Stimulated activated naive CD8-positive, alpha-beta T cell treated with anti-CD3 and anti-CD28 coated beads, Interleukin-15, Interleukin-2, amounts not matched to agents 100 ng/mL and 50 ng/mL, for 24 hours (primary cell): ENCODE measurements at regions not wholly inside any gene's neighbourhood (a gene's known extent, or its start where the extent isn't known, plus 50 kb on each side); places are given as distances from the start of the nearest gene placed in this dataset.

Experiments
- H3K27ac Mint-ChIP-seq: one replicate; pipeline ENCODE4 v1.8.0; 2021; ENCODE audit warnings: mild to moderate bottlenecking, mixed read lengths
- H3K27me3 Mint-ChIP-seq: one replicate; pipeline ENCODE4 v1.8.0; 2021; ENCODE audit warnings: mixed read lengths
- H3K36me3 Mint-ChIP-seq: one replicate; pipeline ENCODE4 v1.8.0; 2021; ENCODE audit warnings: low read depth, mixed read lengths
- H3K4me1 Mint-ChIP-seq: one replicate; pipeline ENCODE4 v1.8.0; 2021; ENCODE audit warnings: low read depth, mixed read lengths
- H3K4me3 Mint-ChIP-seq: one replicate; pipeline ENCODE4 v1.8.0; 2021; ENCODE audit warnings: mild to moderate bottlenecking, mixed read lengths
- H3K9me3 Mint-ChIP-seq: one replicate; pipeline ENCODE4 v1.8.0; 2021; ENCODE audit warnings: mixed read lengths

DNA sequence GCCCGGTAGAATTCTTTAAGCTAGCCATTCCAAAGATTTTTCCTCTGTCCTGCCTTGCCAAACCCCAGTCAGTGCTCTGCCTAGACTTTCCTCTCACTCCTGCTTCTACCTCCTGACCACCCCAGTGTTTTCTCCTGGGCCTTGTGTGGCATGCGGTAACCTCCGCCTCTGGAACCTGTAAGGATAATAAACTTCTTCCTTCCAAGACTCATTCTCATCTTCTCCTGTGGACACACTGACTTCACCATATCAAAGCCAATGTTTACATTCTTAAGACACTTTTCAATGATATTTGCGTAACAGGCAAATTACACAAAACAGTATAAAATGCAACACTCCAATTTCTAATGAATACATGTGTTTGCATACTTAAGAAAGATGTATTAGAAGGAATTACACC is 354.6 kb downstream of the RNF144B start:
- Mint-ChIP-seq H3K36me3 (no peaks in the 10 kb centered on the region), H3K9me3 (peaks cover under 1% of the 10 kb centered on the region), H3K4me3 (no peak overlapping the region), H3K27ac (no peak overlapping the region), H3K4me1 (no peaks in the 10 kb centered on the region), H3K27me3 (peaks cover 2% of the 10 kb centered on the region)

DNA sequence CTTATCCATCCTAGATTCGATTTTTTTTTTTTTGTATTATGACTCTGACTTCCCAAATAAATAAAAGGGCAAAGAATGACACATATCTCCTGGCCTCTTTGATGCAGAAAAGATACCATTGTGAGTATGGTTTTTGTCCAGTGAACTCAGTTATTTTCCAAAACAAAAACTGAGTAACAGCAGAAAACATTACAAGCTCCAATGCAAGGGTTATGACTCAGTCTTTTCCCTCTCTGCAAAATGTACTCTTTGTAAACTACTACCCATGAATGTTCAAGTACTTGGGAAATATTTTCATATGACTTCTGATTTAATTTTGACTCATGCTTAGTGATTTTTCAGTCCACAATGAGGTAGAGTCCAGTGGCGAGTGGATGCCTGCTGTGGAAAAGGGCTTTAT is 355.3 kb downstream of the RNF144B start:
- H3K27ac Mint-ChIP-seq, result no peak overlapping the region
- H3K4me1 Mint-ChIP-seq, result no peaks in the 10 kb centered on the region
- H3K36me3 Mint-ChIP-seq, result no peaks in the 10 kb centered on the region
- H3K4me3 Mint-ChIP-seq, result no peak overlapping the region
- no peaks in the 10 kb centered on the region for H3K9me3 Mint-ChIP-seq
- peaks cover 2% of the 10 kb centered on the region for H3K27me3 Mint-ChIP-seq

GRCh38 chr6:18746727-18747126 is 359.6 kb downstream of the RNF144B start:
- Mint-ChIP-seq H3K27ac (no peak overlapping the region), H3K27me3 (peaks cover 5% of the 10 kb centered on the region), H3K4me3 (no peak overlapping the region), H3K4me1 (no peaks in the 10 kb centered on the region), H3K36me3 (no peaks in the 10 kb centered on the region), H3K9me3 (no peaks in the 10 kb centered on the region)

DNA sequence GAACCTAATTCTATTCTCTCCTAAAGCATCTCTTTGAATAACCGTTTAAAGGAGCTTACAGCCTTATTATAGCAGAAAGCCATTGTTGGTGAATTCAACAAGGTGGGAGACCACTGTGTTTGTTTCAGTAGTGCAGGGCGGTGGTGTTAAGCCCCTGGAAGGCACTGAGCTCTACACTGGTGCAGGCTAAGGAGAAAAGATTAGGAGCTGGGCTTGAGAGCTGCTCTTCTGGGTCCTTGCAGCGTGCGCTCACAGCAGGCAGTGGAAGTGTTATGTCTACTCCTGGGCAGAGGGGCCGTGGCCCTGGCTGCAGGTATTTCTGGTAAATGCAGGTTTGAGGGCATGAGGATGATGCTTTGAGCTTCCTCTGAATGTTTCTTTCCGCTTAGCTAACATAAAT is 361.2 kb downstream of the RNF144B start:
- H3K9me3 Mint-ChIP-seq, result no peaks in the 10 kb centered on the region
- no peak overlapping the region for H3K27ac Mint-ChIP-seq
- no peak overlapping the region for H3K4me3 Mint-ChIP-seq
- no peaks in the 10 kb centered on the region for H3K4me1 Mint-ChIP-seq
- no peaks in the 10 kb centered on the region for H3K36me3 Mint-ChIP-seq
- peaks cover 3% of the 10 kb centered on the region for H3K27me3 Mint-ChIP-seq

- Mint-ChIP-seq H3K4me1 (no peaks in the 10 kb centered on the region), H3K27ac (no peak overlapping the region), H3K27me3 (peaks cover 3% of the 10 kb centered on the region), H3K36me3 (no peaks in the 10 kb centered on the region), H3K4me3 (no peak overlapping the region), H3K9me3 (no peaks in the 10 kb centered on the region)
Measured at GRCh38 chr6:18752278-18753068, 365.3 kb downstream of the RNF144B start.

DNA sequence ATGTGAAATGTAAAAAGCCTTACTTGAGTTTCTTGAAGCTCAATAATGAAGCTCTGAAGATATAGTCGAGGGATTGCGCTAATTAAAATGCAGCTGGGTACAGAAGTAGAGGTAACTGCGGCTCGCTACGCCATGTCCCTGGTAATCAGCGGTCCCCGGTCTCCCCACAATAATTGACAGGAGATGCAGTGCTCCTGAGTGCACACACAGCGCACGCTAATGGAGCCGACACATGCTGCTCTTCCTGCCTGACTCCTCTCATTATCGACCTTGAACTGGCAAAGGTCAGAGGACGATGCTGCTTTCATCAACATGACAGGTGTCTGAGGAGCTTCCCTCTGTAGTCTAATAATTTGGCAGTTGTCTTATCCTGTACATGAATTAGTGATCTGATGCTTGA is 365.9 kb downstream of the RNF144B start:
- H3K27me3 Mint-ChIP-seq, result peaks cover 3% of the 10 kb centered on the region
- no peaks in the 10 kb centered on the region for H3K4me1 Mint-ChIP-seq
- H3K36me3 Mint-ChIP-seq, result no peaks in the 10 kb centered on the region
- no peak overlapping the region for H3K27ac Mint-ChIP-seq
- no peaks in the 10 kb centered on the region for H3K9me3 Mint-ChIP-seq
- H3K4me3 Mint-ChIP-seq, result no peak overlapping the region

DNA sequence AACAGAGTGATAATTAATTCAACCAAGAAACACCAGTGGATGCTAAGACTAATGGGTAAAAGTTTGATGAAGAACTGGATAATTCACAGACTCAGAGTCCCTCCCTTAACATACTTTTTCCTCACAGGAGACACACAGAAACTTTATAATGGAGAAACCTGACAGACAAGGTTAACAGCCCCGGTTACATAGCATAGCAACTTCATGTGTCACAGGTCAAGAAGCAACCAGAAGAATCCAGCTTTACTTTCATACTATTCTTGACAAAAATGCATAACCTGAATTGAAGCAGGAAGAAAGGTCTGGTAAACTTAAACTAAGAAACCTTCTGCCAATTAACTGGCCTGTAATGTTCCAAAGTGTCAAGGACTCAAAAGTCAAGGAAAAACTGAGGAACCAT is 375.9 kb downstream of the RNF144B start:
- Mint-ChIP-seq H3K36me3 (no peaks in the 10 kb centered on the region), H3K4me3 (no peak overlapping the region), H3K9me3 (peaks cover 9% of the 10 kb centered on the region), H3K27me3 (no peaks in the 10 kb centered on the region), H3K4me1 (no peaks in the 10 kb centered on the region), H3K27ac (no peak overlapping the region)

- Mint-ChIP-seq H3K27ac (no peak overlapping the region), H3K4me3 (no peak overlapping the region), H3K36me3 (no peaks in the 10 kb centered on the region)
Measured at GRCh38 chr6:18784794-18785193, 397.6 kb downstream of the RNF144B start.

GRCh38 chr6:18785810-18786490 is 398.8 kb downstream of the RNF144B start:
- H3K9me3 Mint-ChIP-seq, result peaks cover 23% of the 10 kb centered on the region
- H3K27ac Mint-ChIP-seq, result no peak overlapping the region
- H3K36me3 Mint-ChIP-seq, result no peaks in the 10 kb centered on the region
- H3K4me3 Mint-ChIP-seq, result no peak overlapping the region
- no peaks in the 10 kb centered on the region for H3K4me1 Mint-ChIP-seq
- no peaks in the 10 kb centered on the region for H3K27me3 Mint-ChIP-seq

More at GRCh38 chr6:18784794-18785193, 397.6 kb downstream of the RNF144B start:
- H3K27me3 Mint-ChIP-seq, result no peaks in the 10 kb centered on the region
- H3K9me3 Mint-ChIP-seq, result peaks cover 26% of the 10 kb centered on the region
- no peaks in the 10 kb centered on the region for H3K4me1 Mint-ChIP-seq

- H3K27ac Mint-ChIP-seq, result no peak overlapping the region
- no peak overlapping the region for H3K4me3 Mint-ChIP-seq
- H3K4me1 Mint-ChIP-seq, result no peaks in the 10 kb centered on the region
- no peaks in the 10 kb centered on the region for H3K36me3 Mint-ChIP-seq
- no peaks in the 10 kb centered on the region for H3K27me3 Mint-ChIP-seq
- peaks cover 35% of the 10 kb centered on the region for H3K9me3 Mint-ChIP-seq
Measured at GRCh38 chr6:18792866-18793265, 405.7 kb downstream of the RNF144B start.

DNA sequence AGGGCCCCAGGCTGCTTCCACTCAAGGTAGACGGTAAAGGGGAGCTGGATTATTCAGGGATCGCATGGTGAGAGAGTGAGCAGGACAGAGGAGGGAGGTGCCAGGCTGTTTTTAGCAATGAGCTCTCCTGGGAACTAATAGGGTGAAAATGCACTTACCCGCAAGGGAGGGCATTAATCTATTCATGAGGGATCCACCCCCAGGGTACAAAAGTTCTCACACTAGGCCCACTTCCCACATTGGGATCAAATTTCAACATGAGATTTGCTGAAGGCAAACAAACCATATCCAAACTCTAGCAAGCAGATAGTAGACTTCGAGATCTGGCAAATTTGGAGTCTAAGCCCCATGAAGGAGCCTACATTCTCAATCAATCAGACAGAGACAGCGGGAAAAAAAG is 408.6 kb downstream of the RNF144B start:
- Mint-ChIP-seq H3K27ac (no peak overlapping the region), H3K9me3 (peaks cover 41% of the 10 kb centered on the region)

GRCh38 chr6:18820725-18821124 is 433.6 kb downstream of the RNF144B start:
- H3K27ac Mint-ChIP-seq, result no peak overlapping the region
- H3K36me3 Mint-ChIP-seq, result no peaks in the 10 kb centered on the region
- no peak overlapping the region for H3K4me3 Mint-ChIP-seq
- H3K9me3 Mint-ChIP-seq, result peaks cover 28% of the 10 kb centered on the region
- H3K4me1 Mint-ChIP-seq, result no peaks in the 10 kb centered on the region
- H3K27me3 Mint-ChIP-seq, result no peaks in the 10 kb centered on the region

More for the DNA sequence above, 408.6 kb downstream of the RNF144B start:
- Mint-ChIP-seq H3K4me1 (no peaks in the 10 kb centered on the region), H3K4me3 (no peak overlapping the region), H3K27me3 (no peaks in the 10 kb centered on the region), H3K36me3 (no peaks in the 10 kb centered on the region)

- H3K27ac Mint-ChIP-seq, result no peak overlapping the region
- H3K9me3 Mint-ChIP-seq, result peaks cover 36% of the 10 kb centered on the region
- H3K36me3 Mint-ChIP-seq, result no peaks in the 10 kb centered on the region
- H3K4me3 Mint-ChIP-seq, result no peak overlapping the region
- H3K27me3 Mint-ChIP-seq, result no peaks in the 10 kb centered on the region
- H3K4me1 Mint-ChIP-seq, result no peaks in the 10 kb centered on the region
Measured at GRCh38 chr6:18823782-18824386, 436.7 kb downstream of the RNF144B start.

DNA sequence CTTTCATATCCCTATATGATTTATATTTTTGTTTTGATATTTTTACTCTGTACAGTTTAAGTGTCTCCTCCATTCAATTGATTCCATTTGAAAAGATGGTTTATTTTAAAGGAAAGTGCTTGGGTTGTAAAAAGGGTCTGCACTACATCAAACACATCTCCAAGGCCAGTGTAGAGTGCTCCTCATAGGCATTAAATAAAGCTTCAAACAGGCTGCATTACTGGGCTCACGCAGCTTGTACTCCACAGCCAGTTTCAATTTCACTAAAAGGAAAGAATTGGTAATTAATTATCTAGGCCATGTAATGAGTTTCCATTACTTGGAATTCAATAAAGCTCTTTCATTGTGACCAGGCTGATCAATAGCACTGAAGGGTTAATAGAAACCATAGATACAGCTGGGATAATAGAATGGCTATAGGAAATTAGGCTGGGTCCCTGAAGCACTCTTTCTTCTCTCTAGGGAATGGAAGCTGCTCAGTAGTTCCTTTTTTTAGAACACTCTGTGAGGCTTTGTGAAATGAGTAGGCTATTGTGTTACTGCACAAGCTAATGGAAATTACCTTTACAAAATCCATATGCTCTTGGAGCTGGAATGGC is 442.2 kb downstream of the RNF144B start:
- H3K27me3 Mint-ChIP-seq, result no peaks in the 10 kb centered on the region
- peaks cover 23% of the 10 kb centered on the region for H3K9me3 Mint-ChIP-seq

DNA sequence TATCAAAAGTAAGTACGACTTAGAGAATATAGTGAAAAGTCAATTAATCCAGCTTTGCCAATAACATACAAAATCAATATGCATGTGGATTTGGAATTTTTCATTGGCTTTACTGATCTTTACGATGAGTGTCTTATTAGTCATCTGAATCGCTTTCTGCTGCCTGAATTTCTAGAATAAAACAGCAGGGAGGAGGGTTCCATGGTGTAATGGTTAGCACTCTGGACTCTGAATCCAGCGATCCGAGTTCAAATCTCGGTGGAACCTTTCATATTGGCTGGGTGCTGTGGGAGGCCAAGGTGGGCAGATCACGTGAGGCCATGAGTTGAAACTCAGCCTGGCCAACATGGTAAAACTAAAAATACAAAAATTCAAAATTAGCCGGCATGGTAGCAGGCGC is 448.8 kb downstream of the RNF144B start:
- H3K27ac Mint-ChIP-seq, result no peak overlapping the region
- H3K36me3 Mint-ChIP-seq, result no peaks in the 10 kb centered on the region
- H3K27me3 Mint-ChIP-seq, result no peaks in the 10 kb centered on the region
- no peak overlapping the region for H3K4me3 Mint-ChIP-seq
- H3K4me1 Mint-ChIP-seq, result no peaks in the 10 kb centered on the region
- peaks cover 4% of the 10 kb centered on the region for H3K9me3 Mint-ChIP-seq

More for the DNA sequence above, 442.2 kb downstream of the RNF144B start:
- H3K4me3 Mint-ChIP-seq, result no peak overlapping the region
- no peaks in the 10 kb centered on the region for H3K4me1 Mint-ChIP-seq
- no peak overlapping the region for H3K27ac Mint-ChIP-seq
- no peaks in the 10 kb centered on the region for H3K36me3 Mint-ChIP-seq
